ENCODE measurements at regions not wholly inside any gene's neighbourhood (a gene's known extent, or its start where the extent isn't known, plus 50 kb on each side); places are given as distances from the start of the nearest gene placed in this dataset.

DNA sequence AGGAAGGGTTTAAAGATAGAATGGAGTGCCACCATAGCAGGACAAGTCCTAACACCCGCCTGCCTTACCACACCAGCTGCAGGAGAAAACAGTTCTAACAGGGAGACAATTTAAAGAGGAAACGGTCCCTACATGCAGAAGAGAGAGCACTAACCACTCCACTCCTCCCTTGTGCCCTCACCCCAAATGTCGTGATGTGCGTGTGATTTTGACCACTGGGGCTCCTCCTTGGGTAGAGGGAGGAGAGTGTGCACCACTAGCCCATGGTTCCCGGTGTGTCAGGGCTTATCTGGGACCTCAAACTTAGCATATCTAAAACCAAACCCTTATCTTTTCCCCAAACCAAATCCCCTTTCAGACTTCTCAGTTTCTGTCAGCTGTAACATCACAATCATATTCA is 105.5 kb upstream of the CCDC68 start:
- no peaks in the 10 kb centered on the region for H4K20me1 ChIP-seq (ENCODE audit: insufficient read depth)
- H3K4me1 ChIP-seq (ENCODE audit: control insufficient read depth in 1 of 2, insufficient read depth in 2 of 2, low read length in 2 of 2) = no peaks in the 10 kb centered on the region
- no peaks in the 10 kb centered on the region for H3K36me3 ChIP-seq (ENCODE audit: control insufficient read depth in 1 of 2, insufficient read depth in 2 of 2, low read length in 2 of 2)
- ATAC-seq = no peak
- TF ChIP-seq YY1 (IDR thresholded peaks at IDR 0.05; ENCODE audit: extremely low read depth, insufficient replicate concordance, low read depth, low read length) (no peak), SP1 (IDR thresholded peaks at IDR 0.05; ENCODE audit: low read depth) (no peak), TCF7L2 (IDR thresholded peaks at IDR 0.05; ENCODE audit: borderline replicate concordance, extremely low read depth, insufficient read depth, insufficient read length) (no peak), REST (IDR thresholded peaks at IDR 0.05; ENCODE audit: low read depth) (no peak), ELF1 (IDR thresholded peaks at IDR 0.05; ENCODE audit: borderline replicate concordance, low read depth) (no peak), CEBPB (IDR thresholded peaks at IDR 0.05; ENCODE audit: low read depth) (no peak), SRF (IDR thresholded peaks at IDR 0.05; ENCODE audit: low read depth) (no peak), EZH2phosphoT487 (IDR thresholded peaks at IDR 0.05; ENCODE audit: borderline replicate concordance) (no peak), FOSL1 (IDR thresholded peaks at IDR 0.05; ENCODE audit: low read depth) (no peak), ZFX (IDR thresholded peaks at IDR 0.05) (no peak), POLR2AphosphoS5 (IDR thresholded peaks at IDR 0.05; ENCODE audit: low read depth, low read length) (no peak), POLR2A (IDR thresholded peaks at IDR 0.05; ENCODE audit: borderline replicate concordance, extremely low read depth, insufficient read depth, insufficient read length) (no peak), CBX3 (IDR thresholded peaks at IDR 0.05; ENCODE audit: low read depth) (no peak), ZBTB33 (IDR thresholded peaks at IDR 0.05; ENCODE audit: extremely low read depth, insufficient replicate concordance, low read length) (no peak), MAX (IDR thresholded peaks at IDR 0.05) (no peak), ATF3 (IDR thresholded peaks at IDR 0.05) (no peak)
- TF ChIP-seq, protein P1, sequence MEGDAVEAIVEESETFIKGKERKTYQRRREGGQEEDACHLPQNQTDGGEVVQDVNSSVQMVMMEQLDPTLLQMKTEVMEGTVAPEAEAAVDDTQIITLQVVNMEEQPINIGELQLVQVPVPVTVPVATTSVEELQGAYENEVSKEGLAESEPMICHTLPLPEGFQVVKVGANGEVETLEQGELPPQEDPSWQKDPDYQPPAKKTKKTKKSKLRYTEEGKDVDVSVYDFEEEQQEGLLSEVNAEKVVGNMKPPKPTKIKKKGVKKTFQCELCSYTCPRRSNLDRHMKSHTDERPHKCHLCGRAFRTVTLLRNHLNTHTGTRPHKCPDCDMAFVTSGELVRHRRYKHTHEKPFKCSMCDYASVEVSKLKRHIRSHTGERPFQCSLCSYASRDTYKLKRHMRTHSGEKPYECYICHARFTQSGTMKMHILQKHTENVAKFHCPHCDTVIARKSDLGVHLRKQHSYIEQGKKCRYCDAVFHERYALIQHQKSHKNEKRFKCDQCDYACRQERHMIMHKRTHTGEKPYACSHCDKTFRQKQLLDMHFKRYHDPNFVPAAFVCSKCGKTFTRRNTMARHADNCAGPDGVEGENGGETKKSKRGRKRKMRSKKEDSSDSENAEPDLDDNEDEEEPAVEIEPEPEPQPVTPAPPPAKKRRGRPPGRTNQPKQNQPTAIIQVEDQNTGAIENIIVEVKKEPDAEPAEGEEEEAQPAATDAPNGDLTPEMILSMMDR (IDR thresholded peaks at IDR 0.05 in 2 of 3, conservative IDR thresholded peaks at IDR 0.05 in 1 of 3; ENCODE audit: borderline replicate concordance in 1 of 3, insufficient read depth in 1 of 3, low read depth in 2 of 3, low read length in 2 of 3) = no peak
- no peak overlapping the region for H3K9ac ChIP-seq (ENCODE audit: low read length)
- no peak overlapping the region for H3K4me3 ChIP-seq (replicated peaks in 1 of 2; ENCODE audit: low read depth in 1 of 2, low read length in 2 of 2)
- DNase-seq (ENCODE audit: low read depth, low spot score) = no peak
- intact Hi-C loops (cut with micrococcal nuclease) = no loop called here
- BruUV-seq (replicated peaks) = no TSS peak
- ChIA-PET POLR2A (no interaction called here), CTCF (no interaction called here), RAD21 (ENCODE audit: low non-redundant PET in 1 of 2, low total read pairs in 2 of 2, uncharacterized antibody in 2 of 2, unreplicated experiment in 2 of 2) (no interaction called here)
- H3K79me2 ChIP-seq (ENCODE audit: insufficient read depth, low read length) = no peaks in the 10 kb centered on the region
- no peak overlapping the region for H2AFZ ChIP-seq (ENCODE audit: low read depth, low read length, poor library complexity, severe bottlenecking)
- no peaks in the 10 kb centered on the region for H3K9me3 ChIP-seq (ENCODE audit: control insufficient read depth in 1 of 2, insufficient read depth in 1 of 2, low read depth in 1 of 2, low read length in 2 of 2)
- no peak overlapping the region for H3K4me2 ChIP-seq (ENCODE audit: low read length)
- 0 out of 2 replicates have a peak, but pooled peaks cover 4% of the 10 kb centered on the region for H3K27me3 ChIP-seq (ENCODE audit: insufficient read depth, low read length)
- no peak overlapping the region for H3K27ac ChIP-seq (ENCODE audit: low read depth, low read length)
- H3K9me2 ChIP-seq (ENCODE audit: insufficient read depth) = no peaks in the 10 kb centered on the region; the same call in 1 of the 2 replicates

Measured in HCT116 (cell line).